Thyroid gland (tissue), 4 donors: ENCODE measurements at regions not wholly inside any gene's neighbourhood (a gene's known extent, or its start where the extent isn't known, plus 50 kb on each side); places are given as distances from the start of the nearest gene placed in this dataset.

Source experiments
- POLR2A ChIP-seq, 2 donors: fragments of 450-650 bp; IDR thresholded peaks; one replicate each; pipeline ENCODE4 v1.6.1; 2017; ENCODE audit warnings: antibody characterized with exemption in 2 of 2, mild to moderate bottlenecking in 2 of 2, moderate library complexity in 1 of 2
- TF ChIP-seq, protein P1 (sequence below), 6 experiments: fragments of 200-600 bp in 3 of 6; fragments of 450-650 bp in 3 of 6; sonication (generic) in 3 of 6; IDR thresholded peaks; one replicate each; pipeline ENCODE4 v1.5.1; 2016 to 2019; ENCODE audit warnings: antibody characterized with exemption in 6 of 6, mild to moderate bottlenecking in 2 of 6, inconsistent platforms in 1 of 6, moderate library complexity in 1 of 6

DNA sequence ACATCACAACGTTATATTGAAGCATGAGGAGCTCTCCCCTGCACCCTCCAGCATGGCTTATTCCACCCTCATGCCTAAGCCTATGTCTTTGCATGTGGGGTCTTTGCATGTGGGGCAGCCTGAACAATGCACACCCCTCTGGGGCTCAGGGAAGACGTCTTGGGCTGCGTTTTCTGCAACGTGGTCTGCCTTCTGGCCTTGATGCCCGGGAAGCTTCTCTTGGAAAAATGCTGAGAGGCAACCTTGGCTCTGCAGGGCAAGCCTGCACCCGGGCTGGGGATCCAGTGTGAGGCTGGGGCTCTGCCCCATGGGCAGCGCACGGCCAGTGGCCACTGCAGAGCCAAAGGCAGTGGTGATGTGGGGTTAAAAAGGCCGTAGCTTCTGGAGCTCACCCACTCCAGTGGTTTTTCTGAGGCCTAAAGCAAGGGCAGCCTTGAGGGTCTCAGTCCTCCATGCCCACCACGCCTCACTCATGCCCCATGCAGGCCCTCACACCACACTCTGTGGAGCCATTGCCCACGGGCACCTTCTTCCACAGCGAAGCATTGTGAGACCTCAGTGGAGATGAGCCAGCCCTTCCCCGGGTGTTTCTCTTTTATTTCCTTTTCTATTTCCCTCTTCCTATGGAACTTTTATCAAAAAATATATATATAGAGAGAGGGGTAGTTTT lies 112.2 kb downstream of the MRPL36 start:
- TF ChIP-seq, protein P1, sequence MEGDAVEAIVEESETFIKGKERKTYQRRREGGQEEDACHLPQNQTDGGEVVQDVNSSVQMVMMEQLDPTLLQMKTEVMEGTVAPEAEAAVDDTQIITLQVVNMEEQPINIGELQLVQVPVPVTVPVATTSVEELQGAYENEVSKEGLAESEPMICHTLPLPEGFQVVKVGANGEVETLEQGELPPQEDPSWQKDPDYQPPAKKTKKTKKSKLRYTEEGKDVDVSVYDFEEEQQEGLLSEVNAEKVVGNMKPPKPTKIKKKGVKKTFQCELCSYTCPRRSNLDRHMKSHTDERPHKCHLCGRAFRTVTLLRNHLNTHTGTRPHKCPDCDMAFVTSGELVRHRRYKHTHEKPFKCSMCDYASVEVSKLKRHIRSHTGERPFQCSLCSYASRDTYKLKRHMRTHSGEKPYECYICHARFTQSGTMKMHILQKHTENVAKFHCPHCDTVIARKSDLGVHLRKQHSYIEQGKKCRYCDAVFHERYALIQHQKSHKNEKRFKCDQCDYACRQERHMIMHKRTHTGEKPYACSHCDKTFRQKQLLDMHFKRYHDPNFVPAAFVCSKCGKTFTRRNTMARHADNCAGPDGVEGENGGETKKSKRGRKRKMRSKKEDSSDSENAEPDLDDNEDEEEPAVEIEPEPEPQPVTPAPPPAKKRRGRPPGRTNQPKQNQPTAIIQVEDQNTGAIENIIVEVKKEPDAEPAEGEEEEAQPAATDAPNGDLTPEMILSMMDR (IDR thresholded peaks at IDR 0.05): no peak
- no peak for TF ChIP-seq POLR2A (IDR thresholded peaks at IDR 0.05)
